Type B pancreatic cell (in vitro differentiated cells): ENCODE measurements at regions not wholly inside any gene's neighbourhood (a gene's known extent, or its start where the extent isn't known, plus 50 kb on each side); places are given as distances from the start of the nearest gene placed in this dataset.

Experiments
- DNase-seq: peaks from one replicate; pipeline ENCODE4 v3.0.0; 2021; ENCODE audit warnings: mixed read lengths; ENCODE audit not compliant: unreplicated experiment; ENCODE audit errors: extremely low spot score
- H3K27ac Mint-ChIP-seq: 2 replicates; pipeline ENCODE4 v1.8.0; 2021; ENCODE audit warnings: mild to moderate bottlenecking, mixed read lengths
- H3K27me3 Mint-ChIP-seq: 2 replicates; pipeline ENCODE4 v1.8.0; 2021; ENCODE audit warnings: mixed read lengths
- H3K36me3 Mint-ChIP-seq: 2 replicates; pipeline ENCODE4 v1.8.0; 2021; ENCODE audit warnings: mixed read lengths
- H3K4me1 Mint-ChIP-seq: one replicate; pipeline ENCODE4 v1.8.0; 2021; ENCODE audit warnings: mixed read lengths; ENCODE audit not compliant: unreplicated experiment
- H3K4me3 Mint-ChIP-seq: 2 replicates; pipeline ENCODE4 v1.8.0; 2021; ENCODE audit warnings: mild to moderate bottlenecking, mixed read lengths
- H3K9me3 Mint-ChIP-seq: 2 replicates; pipeline ENCODE4 v1.8.0; 2021; ENCODE audit warnings: mixed read lengths
- TF ChIP-seq, protein P1 (sequence below): fragments of 200-600 bp; sonication (generic); conservative IDR thresholded peaks from 2 replicates; pipeline ENCODE4 v1.5.0; 2021; ENCODE audit warnings: antibody characterized with exemption, mild to moderate bottlenecking

DNA sequence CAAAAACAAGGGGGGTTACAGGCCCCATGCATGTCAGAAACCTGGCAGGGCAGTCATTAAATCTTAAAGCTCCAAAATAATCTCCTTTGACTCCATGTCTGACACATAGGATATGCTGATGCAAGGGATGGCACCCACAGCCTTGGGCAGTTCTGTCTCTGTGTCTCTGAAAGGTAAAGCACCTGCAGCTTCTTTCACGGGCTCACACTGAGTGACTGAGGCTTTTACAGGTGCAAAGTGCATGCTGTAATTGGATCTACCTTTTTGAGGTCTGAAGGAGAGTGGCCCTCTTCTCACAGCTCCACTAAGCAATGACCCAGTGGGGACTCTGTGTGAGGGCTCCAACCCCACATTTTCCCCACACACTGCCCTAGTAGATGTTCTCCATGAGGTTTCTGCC, 1309.0 kb upstream of the B3GALT2 start:
- no peaks in the 10 kb centered on the region for H3K4me1 Mint-ChIP-seq
- no peaks in the 10 kb centered on the region for H3K27me3 Mint-ChIP-seq
- H3K4me3 Mint-ChIP-seq: no peak overlapping the region
- TF ChIP-seq, protein P1, sequence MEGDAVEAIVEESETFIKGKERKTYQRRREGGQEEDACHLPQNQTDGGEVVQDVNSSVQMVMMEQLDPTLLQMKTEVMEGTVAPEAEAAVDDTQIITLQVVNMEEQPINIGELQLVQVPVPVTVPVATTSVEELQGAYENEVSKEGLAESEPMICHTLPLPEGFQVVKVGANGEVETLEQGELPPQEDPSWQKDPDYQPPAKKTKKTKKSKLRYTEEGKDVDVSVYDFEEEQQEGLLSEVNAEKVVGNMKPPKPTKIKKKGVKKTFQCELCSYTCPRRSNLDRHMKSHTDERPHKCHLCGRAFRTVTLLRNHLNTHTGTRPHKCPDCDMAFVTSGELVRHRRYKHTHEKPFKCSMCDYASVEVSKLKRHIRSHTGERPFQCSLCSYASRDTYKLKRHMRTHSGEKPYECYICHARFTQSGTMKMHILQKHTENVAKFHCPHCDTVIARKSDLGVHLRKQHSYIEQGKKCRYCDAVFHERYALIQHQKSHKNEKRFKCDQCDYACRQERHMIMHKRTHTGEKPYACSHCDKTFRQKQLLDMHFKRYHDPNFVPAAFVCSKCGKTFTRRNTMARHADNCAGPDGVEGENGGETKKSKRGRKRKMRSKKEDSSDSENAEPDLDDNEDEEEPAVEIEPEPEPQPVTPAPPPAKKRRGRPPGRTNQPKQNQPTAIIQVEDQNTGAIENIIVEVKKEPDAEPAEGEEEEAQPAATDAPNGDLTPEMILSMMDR: no peak
- DNase-seq: no peak
- no peaks in the 10 kb centered on the region for H3K36me3 Mint-ChIP-seq
- H3K9me3 Mint-ChIP-seq: no peaks in the 10 kb centered on the region
- no peak overlapping the region for H3K27ac Mint-ChIP-seq

DNA sequence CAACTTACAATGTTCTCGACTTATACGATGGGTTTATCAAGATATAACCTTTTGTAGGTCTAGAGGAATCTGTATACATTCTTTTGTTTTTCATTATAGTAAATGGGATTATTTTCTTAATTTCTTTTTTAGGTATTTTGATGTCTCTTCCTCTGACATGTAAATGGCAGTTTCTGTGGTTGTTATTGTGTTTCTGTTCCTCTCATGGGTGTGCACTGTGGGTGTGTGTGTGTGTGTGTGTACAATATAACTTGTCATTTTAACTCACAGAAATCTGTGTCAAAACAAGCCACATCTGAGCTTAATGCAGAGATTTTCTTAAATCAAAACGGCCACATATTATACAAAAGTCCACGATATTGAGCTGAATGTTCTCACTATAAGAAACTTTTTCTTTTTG, 1300.8 kb upstream of the B3GALT2 start:
- DNase-seq: no peak
- no peak overlapping the region for H3K27ac Mint-ChIP-seq
- no peaks in the 10 kb centered on the region for H3K9me3 Mint-ChIP-seq
- no peaks in the 10 kb centered on the region for H3K4me1 Mint-ChIP-seq
- no peaks in the 10 kb centered on the region for H3K36me3 Mint-ChIP-seq
- H3K4me3 Mint-ChIP-seq: no peak overlapping the region
- no peaks in the 10 kb centered on the region for H3K27me3 Mint-ChIP-seq
- TF ChIP-seq, protein P1: no peak

DNA sequence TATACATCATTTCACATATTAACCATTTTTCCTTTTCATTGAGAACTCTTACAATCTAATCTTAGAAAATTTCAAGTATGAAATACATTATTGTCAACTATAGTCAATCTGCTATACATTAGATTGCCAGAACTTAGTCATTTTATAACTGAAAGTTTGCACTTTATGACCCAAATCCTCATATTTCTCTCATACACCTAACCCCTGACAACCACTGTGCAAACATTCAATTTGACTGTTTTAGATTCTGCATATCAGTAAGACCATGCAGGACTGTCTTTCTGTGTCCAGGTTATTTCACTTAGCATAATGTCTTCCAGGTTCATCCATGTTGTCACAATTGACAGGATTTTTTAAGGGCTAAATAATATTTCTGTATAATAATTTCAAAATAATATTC, 1299.0 kb upstream of the B3GALT2 start:
- Mint-ChIP-seq H3K27me3 (no peaks in the 10 kb centered on the region), H3K27ac (no peak overlapping the region), H3K36me3 (no peaks in the 10 kb centered on the region), H3K9me3 (no peaks in the 10 kb centered on the region), H3K4me3 (no peak overlapping the region), H3K4me1 (no peaks in the 10 kb centered on the region)
- DNase-seq: no peak
- TF ChIP-seq, protein P1: no peak

DNA sequence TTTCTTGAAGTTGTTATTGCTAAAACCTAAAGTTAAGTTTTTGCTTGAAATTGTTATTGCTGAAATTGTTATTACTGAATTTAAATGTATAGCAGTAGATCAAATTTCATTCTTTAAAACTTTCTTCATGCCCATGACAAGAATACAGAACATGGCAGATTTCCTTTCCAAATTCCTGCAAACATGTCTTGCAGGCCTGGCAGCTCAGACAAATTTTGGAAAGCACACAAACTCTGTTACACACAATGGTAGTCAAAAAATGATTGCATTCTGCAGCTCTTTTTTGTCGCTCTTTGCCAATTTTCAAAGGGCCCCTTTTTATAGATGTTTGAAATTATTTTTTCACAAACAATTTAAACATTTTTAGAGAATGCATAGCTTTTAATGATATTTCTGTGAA, 1292.3 kb upstream of the B3GALT2 start:
- TF ChIP-seq, protein P1: no peak
- no peak for DNase-seq
- H3K27ac Mint-ChIP-seq: no peak overlapping the region
- H3K36me3 Mint-ChIP-seq: no peaks in the 10 kb centered on the region
- no peaks in the 10 kb centered on the region for H3K9me3 Mint-ChIP-seq
- H3K4me3 Mint-ChIP-seq: no peak overlapping the region
- H3K27me3 Mint-ChIP-seq: peaks cover 3% of the 10 kb centered on the region
- no peaks in the 10 kb centered on the region for H3K4me1 Mint-ChIP-seq

DNA sequence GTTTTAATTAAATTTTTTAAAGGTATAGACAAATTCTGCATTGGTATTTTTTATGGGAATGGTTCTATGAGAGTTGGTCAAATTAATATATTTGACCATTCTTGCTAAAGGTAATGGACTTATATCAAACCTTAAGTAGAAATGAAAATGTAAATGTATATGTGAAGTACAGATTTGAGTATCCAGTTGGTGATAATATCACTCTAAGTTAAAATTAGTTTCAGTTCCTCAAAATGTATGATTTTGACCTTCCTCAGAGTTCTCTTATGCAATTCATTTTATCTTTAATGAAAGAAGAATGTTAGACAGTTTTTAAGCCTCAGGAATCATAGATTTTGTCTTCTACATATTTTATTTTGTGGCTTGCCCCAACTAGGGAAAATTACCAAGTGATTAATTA, 1291.5 kb upstream of the B3GALT2 start:
- TF ChIP-seq, protein P1: no peak
- Mint-ChIP-seq H3K27me3 (peaks cover 3% of the 10 kb centered on the region), H3K4me3 (no peak overlapping the region), H3K4me1 (no peaks in the 10 kb centered on the region), H3K36me3 (no peaks in the 10 kb centered on the region), H3K27ac (no peak overlapping the region), H3K9me3 (no peaks in the 10 kb centered on the region)
- DNase-seq: no peak

DNA sequence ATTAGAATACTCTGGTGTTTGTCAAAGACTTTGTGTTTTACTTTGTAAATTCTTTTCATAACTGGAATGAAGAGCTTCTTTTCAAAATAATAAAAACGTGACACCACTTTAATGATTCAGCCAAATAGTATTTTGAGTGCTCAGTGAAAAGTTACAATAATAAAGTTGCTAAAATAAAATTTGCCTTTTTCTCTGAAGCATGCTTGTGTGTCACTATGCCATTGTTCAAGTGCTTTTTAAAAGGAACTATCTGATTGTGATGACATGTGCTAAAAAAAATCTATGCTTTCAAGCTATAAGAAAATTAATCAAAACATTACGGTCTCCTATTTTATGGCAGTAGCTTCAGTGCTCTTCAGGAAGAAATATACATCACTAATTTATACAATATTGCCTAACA, 1290.5 kb upstream of the B3GALT2 start:
- TF ChIP-seq, protein P1: no peak
- no peak overlapping the region for H3K27ac Mint-ChIP-seq
- peaks cover 3% of the 10 kb centered on the region for H3K27me3 Mint-ChIP-seq
- no peaks in the 10 kb centered on the region for H3K9me3 Mint-ChIP-seq
- no peaks in the 10 kb centered on the region for H3K4me1 Mint-ChIP-seq
- DNase-seq: no peak
- H3K36me3 Mint-ChIP-seq: no peaks in the 10 kb centered on the region
- no peak overlapping the region for H3K4me3 Mint-ChIP-seq
